GM12891 (cell line): ENCODE measurements at regions not wholly inside any gene's neighbourhood (a gene's known extent, or its start where the extent isn't known, plus 50 kb on each side); places are given as distances from the start of the nearest gene placed in this dataset.

ENCODE experiments used
- POLR2A ChIP-seq: IDR thresholded peaks from 2 replicates; pipeline ENCODE4 v1.6.1; 2011; ENCODE audit warnings: low read depth, low read length, control low read depth
- POLR2AphosphoS5 ChIP-seq: IDR thresholded peaks from 2 replicates; pipeline ENCODE4 v1.6.1; 2011; ENCODE audit warnings: low read depth, low read length, control low read depth
- POU2F2 ChIP-seq: IDR thresholded peaks from 2 replicates; pipeline ENCODE4 v1.6.1; 2011; ENCODE audit warnings: low read depth, mild to moderate bottlenecking, control low read depth, low read length, moderate library complexity
- SPI1 ChIP-seq: IDR thresholded peaks from 2 replicates; pipeline ENCODE4 v1.6.1; 2011; ENCODE audit warnings: low read depth, low read length, control low read depth
- TAF1 ChIP-seq: IDR thresholded peaks from 2 replicates; pipeline ENCODE4 v1.6.1; 2011; ENCODE audit warnings: low read depth, low read length, control low read depth

GRCh38 chr16:54817432-54817831, 113.2 kb upstream of the IRX5 start:
- TF ChIP-seq POLR2A (no peak), POLR2AphosphoS5 (no peak), TAF1 (no peak), SPI1 (no peak), POU2F2 (no peak)
